Esophagus squamous epithelium (tissue), 4 donors: ENCODE measurements at regions not wholly inside any gene's neighbourhood (a gene's known extent, or its start where the extent isn't known, plus 50 kb on each side); places are given as distances from the start of the nearest gene placed in this dataset.

Source experiments
- POLR2A ChIP-seq, 4 donors: fragments of 450-650 bp; IDR thresholded peaks; one replicate each; pipeline ENCODE4 v1.6.1; 2017; ENCODE audit warnings: antibody characterized with exemption in 4 of 4, mild to moderate bottlenecking in 4 of 4, moderate library complexity in 3 of 4
- TF ChIP-seq, protein P1 (sequence below), 6 experiments: fragments of 450-650 bp in 4 of 6; fragments of 200-600 bp in 2 of 6; sonication (generic) in 2 of 6; IDR thresholded peaks; one replicate each; pipeline ENCODE4 v1.5.1; 2016 to 2019; ENCODE audit warnings: antibody characterized with exemption in 6 of 6, mild to moderate bottlenecking in 4 of 6, moderate library complexity in 4 of 6

DNA sequence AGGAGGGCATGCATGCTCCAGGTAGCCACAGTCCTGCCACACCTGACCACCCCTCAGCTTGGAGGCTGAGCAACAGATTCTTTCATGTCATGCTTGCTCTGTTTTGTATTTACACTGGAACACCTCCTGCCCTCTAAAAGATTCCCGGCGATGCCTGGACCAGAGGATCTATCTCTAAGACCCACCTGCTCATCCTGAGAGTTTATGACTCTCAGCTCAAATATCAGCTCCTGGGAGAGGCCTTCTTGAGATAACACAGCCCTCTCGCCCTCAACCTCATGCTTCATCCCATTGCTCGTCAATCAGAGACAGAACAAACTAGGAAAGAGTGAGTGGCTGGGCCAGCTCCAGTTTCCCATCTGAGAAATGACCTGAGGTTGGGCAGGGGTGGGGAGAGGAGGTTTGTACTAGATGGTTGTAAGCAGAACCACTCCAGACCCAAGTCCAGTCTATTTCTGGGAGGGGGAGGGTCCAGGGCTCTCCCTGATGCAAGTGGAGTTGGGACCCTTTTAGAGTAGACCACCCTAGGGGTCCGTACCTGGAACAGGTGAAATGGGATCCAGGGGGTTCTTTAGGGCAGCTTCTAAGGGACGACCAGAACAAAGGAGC lies 524.5 kb downstream of the MATN1 start:
- TF ChIP-seq, protein P1, sequence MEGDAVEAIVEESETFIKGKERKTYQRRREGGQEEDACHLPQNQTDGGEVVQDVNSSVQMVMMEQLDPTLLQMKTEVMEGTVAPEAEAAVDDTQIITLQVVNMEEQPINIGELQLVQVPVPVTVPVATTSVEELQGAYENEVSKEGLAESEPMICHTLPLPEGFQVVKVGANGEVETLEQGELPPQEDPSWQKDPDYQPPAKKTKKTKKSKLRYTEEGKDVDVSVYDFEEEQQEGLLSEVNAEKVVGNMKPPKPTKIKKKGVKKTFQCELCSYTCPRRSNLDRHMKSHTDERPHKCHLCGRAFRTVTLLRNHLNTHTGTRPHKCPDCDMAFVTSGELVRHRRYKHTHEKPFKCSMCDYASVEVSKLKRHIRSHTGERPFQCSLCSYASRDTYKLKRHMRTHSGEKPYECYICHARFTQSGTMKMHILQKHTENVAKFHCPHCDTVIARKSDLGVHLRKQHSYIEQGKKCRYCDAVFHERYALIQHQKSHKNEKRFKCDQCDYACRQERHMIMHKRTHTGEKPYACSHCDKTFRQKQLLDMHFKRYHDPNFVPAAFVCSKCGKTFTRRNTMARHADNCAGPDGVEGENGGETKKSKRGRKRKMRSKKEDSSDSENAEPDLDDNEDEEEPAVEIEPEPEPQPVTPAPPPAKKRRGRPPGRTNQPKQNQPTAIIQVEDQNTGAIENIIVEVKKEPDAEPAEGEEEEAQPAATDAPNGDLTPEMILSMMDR (IDR thresholded peaks at IDR 0.05) = no peak
- TF ChIP-seq POLR2A (IDR thresholded peaks at IDR 0.05) = no peak
